ENCODE measurements at regions not wholly inside any gene's neighbourhood (a gene's known extent, or its start where the extent isn't known, plus 50 kb on each side); places are given as distances from the start of the nearest gene placed in this dataset.

DNA sequence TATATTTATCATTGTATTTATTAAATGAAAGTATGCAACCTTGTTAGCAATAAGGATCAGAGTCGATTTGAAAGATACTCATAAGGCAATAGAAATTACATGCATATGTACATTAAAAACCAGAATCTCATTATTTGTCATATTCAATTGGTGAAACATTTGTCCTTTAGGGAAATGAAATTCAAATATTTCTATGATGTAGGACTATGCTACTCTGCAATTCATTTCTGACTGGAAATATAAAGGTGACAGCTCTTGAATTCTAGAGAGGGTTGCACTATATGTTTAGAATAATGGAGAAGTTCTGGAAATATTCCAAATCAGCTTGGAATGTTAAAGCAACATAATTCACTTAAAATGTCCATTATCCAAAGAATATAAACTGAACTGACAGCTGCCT lies 1519.8 kb downstream of the ARAP2 start:
- intact Hi-C loops (cut with DNase I), result no loop called here
- Histone ChIP-seq H3K4me1 (replicated peaks in 1 of 2) (no peaks in the 10 kb centered on the region), H3K4me3 (no peak overlapping the region), H3K36me3 (replicated peaks in 1 of 2) (no peaks in the 10 kb centered on the region), H3K27ac (no peak overlapping the region), H3K9me3 (replicated peaks in 1 of 3) (no peaks in the 10 kb centered on the region), H3K27me3 (no peaks in the 10 kb centered on the region)
- TF ChIP-seq CTCF (IDR thresholded peaks at IDR 0.05) (no peak), POLR2A (IDR thresholded peaks at IDR 0.05) (no peak)
- no peak for DNase-seq
- WGBS, 4 donors, result 58 to 69% (median 64%) methylated on average over 1 of the region's 1 CpG

DNA sequence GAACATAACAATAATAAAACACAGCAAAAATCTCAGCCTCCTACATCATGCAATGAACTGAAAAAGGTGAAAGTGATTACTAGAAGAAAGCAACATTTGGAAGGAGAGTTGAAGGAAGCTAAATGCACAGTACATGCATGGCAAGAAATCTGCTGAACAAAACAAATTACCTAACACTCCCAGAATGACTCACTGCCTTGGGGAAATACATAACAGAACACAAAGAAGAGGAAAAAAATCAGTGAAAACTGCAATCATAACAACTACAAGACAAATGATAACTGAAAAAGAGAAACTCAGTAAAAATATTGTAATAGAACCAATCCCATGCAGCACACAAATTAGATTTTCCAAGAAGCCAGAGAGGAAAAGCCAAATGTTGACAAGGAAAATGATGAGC lies 1513.2 kb downstream of the ARAP2 start:
- DNase-seq, result no peak
- Histone ChIP-seq H3K4me3 (no peak overlapping the region), H3K27ac (no peak overlapping the region), H3K36me3 (replicated peaks in 1 of 2) (no peaks in the 10 kb centered on the region), H3K27me3 (no peaks in the 10 kb centered on the region), H3K4me1 (replicated peaks in 1 of 2) (no peaks in the 10 kb centered on the region), H3K9me3 (replicated peaks in 1 of 3) (no peaks in the 10 kb centered on the region)
- intact Hi-C loops (cut with DNase I), result no loop called here
- TF ChIP-seq CTCF (IDR thresholded peaks at IDR 0.05), result no peak
- TF ChIP-seq POLR2A (IDR thresholded peaks at IDR 0.05), result no peak

GRCh38 chr4:34732176-34732950 lies 1512.0 kb downstream of the ARAP2 start:
- Histone ChIP-seq H3K27ac (no peak overlapping the region), H3K4me3 (no peak overlapping the region), H3K36me3 (replicated peaks in 1 of 2) (no peaks in the 10 kb centered on the region), H3K4me1 (replicated peaks in 1 of 2) (no peaks in the 10 kb centered on the region), H3K9me3 (replicated peaks in 1 of 3) (no peaks in the 10 kb centered on the region), H3K27me3 (no peaks in the 10 kb centered on the region)
- intact Hi-C loops (cut with DNase I), result no loop called here
- WGBS, 4 donors, result 44 to 53% (median 49%) methylated on average over 2 of the region's 2 CpGs
- TF ChIP-seq CTCF (IDR thresholded peaks at IDR 0.05) (no peak), POLR2A (IDR thresholded peaks at IDR 0.05) (no peak)
- no peak for DNase-seq

DNA sequence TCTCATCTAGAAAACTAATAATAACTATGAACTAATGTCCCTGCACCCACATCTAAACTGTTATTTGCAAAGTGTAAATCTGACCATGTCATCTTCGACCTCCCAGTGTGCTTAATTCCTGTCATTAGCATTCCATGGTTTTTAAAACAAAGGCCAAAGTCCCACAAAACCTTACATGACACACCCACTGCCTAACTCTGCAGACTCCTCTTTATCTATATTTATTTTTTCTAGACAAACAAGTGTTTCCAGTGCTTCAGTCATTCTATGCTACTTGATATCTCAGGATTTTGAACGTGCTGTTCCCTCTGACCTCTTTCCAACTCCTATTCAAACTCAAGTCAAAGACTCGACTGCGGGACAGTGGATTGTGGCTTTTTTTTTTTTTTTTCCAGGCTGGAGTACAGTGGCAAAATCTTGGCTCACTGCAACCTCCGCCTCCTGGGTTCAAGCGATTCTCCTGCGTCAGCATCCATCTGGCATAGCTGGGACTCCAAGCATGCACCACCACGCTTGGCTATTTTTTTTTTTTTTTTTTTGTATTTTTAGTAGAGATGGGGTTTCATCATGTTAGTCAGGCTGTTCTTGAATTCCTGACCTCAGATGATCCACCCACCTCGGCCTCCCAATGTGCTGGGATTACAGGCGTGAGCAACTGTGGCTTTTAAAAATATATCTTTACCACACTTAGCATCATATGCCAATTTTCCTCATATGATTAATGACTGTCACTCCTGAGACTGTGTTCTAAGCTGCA lies 1511.0 kb downstream of the ARAP2 start:
- no peaks in the 10 kb centered on the region for H3K4me1 ChIP-seq (replicated peaks in 1 of 2)
- DNase-seq, result no peak
- no peak overlapping the region for H3K27ac ChIP-seq
- TF ChIP-seq CTCF (IDR thresholded peaks at IDR 0.05), result no peak
- no peaks in the 10 kb centered on the region for H3K36me3 ChIP-seq (replicated peaks in 1 of 2)
- intact Hi-C loops (cut with DNase I), result no loop called here
- no peaks in the 10 kb centered on the region for H3K27me3 ChIP-seq
- no peaks in the 10 kb centered on the region for H3K9me3 ChIP-seq (replicated peaks in 1 of 3)
- 72 to 79% (median 76%) methylated on average over 10 of the region's 10 CpGs for WGBS, 4 donors
- H3K4me3 ChIP-seq, result no peak overlapping the region

All from adrenal gland (tissue), 9 donors.